ENCODE measurements at regions not wholly inside any gene's neighbourhood (a gene's known extent, or its start where the extent isn't known, plus 50 kb on each side); places are given as distances from the start of the nearest gene placed in this dataset.

GRCh38 chr5:102678267-102679058 lies 76.6 kb upstream of the PAM start:
- Histone ChIP-seq H3K9ac (ENCODE audit: low read length) (no peak overlapping the region), H3K9me3 (ENCODE audit: low read length) (no peaks in the 10 kb centered on the region), H3F3A (ENCODE audit: insufficient read depth, low read length, poor library complexity, severe bottlenecking) (no peaks in the 10 kb centered on the region), H3K36me3 (ENCODE audit: insufficient read depth, low read length) (no peaks in the 10 kb centered on the region), H3K9me2 (ENCODE audit: insufficient read depth, low read length) (no peaks in the 10 kb centered on the region), H3K27me3 (ENCODE audit: insufficient read depth, low read depth, low read length) (no peaks in the 10 kb centered on the region), H2AFZ (ENCODE audit: low read depth, low read length) (no peak overlapping the region), H3K4me3 (ENCODE audit: low read length) (no peak overlapping the region), H3K4me2 (ENCODE audit: low read length) (no peak overlapping the region), H4K20me1 (ENCODE audit: insufficient read depth) (no peaks in the 10 kb centered on the region), H3K27ac (ENCODE audit: low read length) (no peak overlapping the region), H3K79me2 (replicated peaks; ENCODE audit: insufficient read depth, low read length) (no peaks in the 10 kb centered on the region)
- no peak for TF ChIP-seq SMC3 (conservative IDR thresholded peaks at IDR 0.05; ENCODE audit: poor library complexity)
- TF ChIP-seq, protein P1, sequence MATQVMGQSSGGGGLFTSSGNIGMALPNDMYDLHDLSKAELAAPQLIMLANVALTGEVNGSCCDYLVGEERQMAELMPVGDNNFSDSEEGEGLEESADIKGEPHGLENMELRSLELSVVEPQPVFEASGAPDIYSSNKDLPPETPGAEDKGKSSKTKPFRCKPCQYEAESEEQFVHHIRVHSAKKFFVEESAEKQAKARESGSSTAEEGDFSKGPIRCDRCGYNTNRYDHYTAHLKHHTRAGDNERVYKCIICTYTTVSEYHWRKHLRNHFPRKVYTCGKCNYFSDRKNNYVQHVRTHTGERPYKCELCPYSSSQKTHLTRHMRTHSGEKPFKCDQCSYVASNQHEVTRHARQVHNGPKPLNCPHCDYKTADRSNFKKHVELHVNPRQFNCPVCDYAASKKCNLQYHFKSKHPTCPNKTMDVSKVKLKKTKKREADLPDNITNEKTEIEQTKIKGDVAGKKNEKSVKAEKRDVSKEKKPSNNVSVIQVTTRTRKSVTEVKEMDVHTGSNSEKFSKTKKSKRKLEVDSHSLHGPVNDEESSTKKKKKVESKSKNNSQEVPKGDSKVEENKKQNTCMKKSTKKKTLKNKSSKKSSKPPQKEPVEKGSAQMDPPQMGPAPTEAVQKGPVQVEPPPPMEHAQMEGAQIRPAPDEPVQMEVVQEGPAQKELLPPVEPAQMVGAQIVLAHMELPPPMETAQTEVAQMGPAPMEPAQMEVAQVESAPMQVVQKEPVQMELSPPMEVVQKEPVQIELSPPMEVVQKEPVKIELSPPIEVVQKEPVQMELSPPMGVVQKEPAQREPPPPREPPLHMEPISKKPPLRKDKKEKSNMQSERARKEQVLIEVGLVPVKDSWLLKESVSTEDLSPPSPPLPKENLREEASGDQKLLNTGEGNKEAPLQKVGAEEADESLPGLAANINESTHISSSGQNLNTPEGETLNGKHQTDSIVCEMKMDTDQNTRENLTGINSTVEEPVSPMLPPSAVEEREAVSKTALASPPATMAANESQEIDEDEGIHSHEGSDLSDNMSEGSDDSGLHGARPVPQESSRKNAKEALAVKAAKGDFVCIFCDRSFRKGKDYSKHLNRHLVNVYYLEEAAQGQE (IDR thresholded peaks at IDR 0.05; ENCODE audit: borderline replicate concordance): no peak

DNA sequence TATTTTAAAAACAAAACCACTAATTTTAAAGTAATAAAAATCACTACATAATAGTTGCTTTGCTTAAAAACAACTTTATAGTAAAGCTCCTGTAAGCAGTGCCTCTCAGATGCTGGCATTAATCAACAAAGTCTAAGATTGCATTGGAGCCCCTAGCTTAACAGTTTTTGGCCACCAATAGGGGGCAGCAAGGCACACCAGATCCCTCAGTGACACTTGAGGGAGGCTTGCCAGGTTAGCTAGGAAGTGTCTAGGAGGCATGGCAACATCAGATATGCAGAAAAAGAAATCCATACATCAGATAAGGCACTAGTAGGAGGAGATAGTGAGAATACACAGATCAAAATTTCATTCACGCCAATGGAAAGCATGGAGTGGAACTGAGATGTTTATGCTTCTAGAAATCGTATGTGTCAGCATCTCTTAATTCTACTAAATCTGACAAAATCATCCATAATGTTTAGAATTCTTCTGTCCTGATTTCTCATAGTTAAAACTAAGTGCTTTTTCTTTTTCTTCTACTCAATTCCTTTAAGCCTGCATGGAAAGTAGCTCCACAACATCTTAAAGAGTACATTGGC lies 73.6 kb upstream of the PAM start:
- Histone ChIP-seq H3K9ac (ENCODE audit: low read length) (no peak overlapping the region), H3F3A (ENCODE audit: insufficient read depth, low read length, poor library complexity, severe bottlenecking) (no peaks in the 10 kb centered on the region), H3K27ac (ENCODE audit: low read length) (peak overlapping the region; percentile 19), H2AFZ (ENCODE audit: low read depth, low read length) (no peak overlapping the region), H3K27me3 (ENCODE audit: insufficient read depth, low read depth, low read length) (no peaks in the 10 kb centered on the region), H3K36me3 (ENCODE audit: insufficient read depth, low read length) (no peaks in the 10 kb centered on the region), H3K9me3 (ENCODE audit: low read length) (no peaks in the 10 kb centered on the region), H3K9me2 (ENCODE audit: insufficient read depth, low read length) (no peaks in the 10 kb centered on the region), H4K20me1 (ENCODE audit: insufficient read depth) (no peaks in the 10 kb centered on the region), H3K4me2 (ENCODE audit: low read length) (no peak overlapping the region), H3K4me3 (ENCODE audit: low read length) (no peak overlapping the region), H3K79me2 (replicated peaks; ENCODE audit: insufficient read depth, low read length) (no peaks in the 10 kb centered on the region)
- TF ChIP-seq TAF1 (IDR thresholded peaks at IDR 0.05; ENCODE audit: low read depth) (no peak), CTCF (IDR thresholded peaks at IDR 0.05; ENCODE audit: poor library complexity, severe bottlenecking) (peak; percentile 91), EZH2 (IDR thresholded peaks at IDR 0.05; ENCODE audit: borderline replicate concordance, insufficient read depth, low read length, poor library complexity, severe bottlenecking) (no peak), EP300 (conservative IDR thresholded peaks at IDR 0.05; ENCODE audit: poor library complexity, severe bottlenecking) (peak; percentile 20), POLR2AphosphoS5 (IDR thresholded peaks at IDR 0.05) (no peak), SMC3 (conservative IDR thresholded peaks at IDR 0.05; ENCODE audit: poor library complexity) (peak; percentile 94), MXI1 (conservative IDR thresholded peaks at IDR 0.05; ENCODE audit: poor library complexity, severe bottlenecking) (peak; percentile 34), RAD21 (conservative IDR thresholded peaks at IDR 0.05) (peak; percentile 96)
- TF ChIP-seq, protein P1 (IDR thresholded peaks at IDR 0.05; ENCODE audit: borderline replicate concordance): no peak
